ENCODE measurements at regions not wholly inside any gene's neighbourhood (a gene's known extent, or its start where the extent isn't known, plus 50 kb on each side); places are given as distances from the start of the nearest gene placed in this dataset.

- no peak for DNase-seq
Observed at GRCh38 chr18:7429831-7430230, 137.3 kb upstream of the PTPRM start.

GRCh38 chr18:7436166-7436565 is 130.9 kb upstream of the PTPRM start:
- no peak for DNase-seq

GRCh38 chr18:7437870-7438269 is 129.2 kb upstream of the PTPRM start:
- DNase-seq = no peak

GRCh38 chr18:7438646-7439045 is 128.5 kb upstream of the PTPRM start:
- no peak for DNase-seq

GRCh38 chr18:7447318-7448028 is 119.6 kb upstream of the PTPRM start:
- no peak for DNase-seq

GRCh38 chr18:7452331-7452730 is 114.8 kb upstream of the PTPRM start:
- peak; percentile 22 for DNase-seq

GRCh38 chr18:7454429-7454828 is 112.7 kb upstream of the PTPRM start:
- no peak for DNase-seq

GRCh38 chr18:7456376-7456775 is 110.7 kb upstream of the PTPRM start:
- DNase-seq = no peak

GRCh38 chr18:7457262-7457661 is 109.9 kb upstream of the PTPRM start:
- no peak for DNase-seq

GRCh38 chr18:7458884-7459283 is 108.2 kb upstream of the PTPRM start:
- no peak for DNase-seq

- no peak for DNase-seq
Observed at GRCh38 chr18:7459851-7460770, 107.0 kb upstream of the PTPRM start.

- no peak for DNase-seq
Observed at GRCh38 chr18:7464245-7464966, 102.7 kb upstream of the PTPRM start.

- no peak for DNase-seq
Observed at GRCh38 chr18:7466190-7466589, 100.9 kb upstream of the PTPRM start.

GRCh38 chr18:7467708-7468466 is 99.2 kb upstream of the PTPRM start:
- DNase-seq = no peak

- DNase-seq = no peak
Observed at GRCh38 chr18:7470101-7470500, 97.0 kb upstream of the PTPRM start.

- DNase-seq = no peak
Observed at GRCh38 chr18:7470503-7470902, 96.6 kb upstream of the PTPRM start.

GRCh38 chr18:7476386-7476785 is 90.7 kb upstream of the PTPRM start:
- DNase-seq = no peak

GRCh38 chr18:7479756-7480155 is 87.4 kb upstream of the PTPRM start:
- no peak for DNase-seq

- no peak for DNase-seq
Observed at GRCh38 chr18:7480879-7481278, 86.2 kb upstream of the PTPRM start.

GRCh38 chr18:7482342-7482741 is 84.8 kb upstream of the PTPRM start:
- peak; percentile 17 for DNase-seq

- DNase-seq = no peak
Observed at GRCh38 chr18:7485616-7486015, 81.5 kb upstream of the PTPRM start.

GRCh38 chr18:7488571-7488970 is 78.5 kb upstream of the PTPRM start:
- no peak for DNase-seq

GRCh38 chr18:7490104-7490503 is 77.0 kb upstream of the PTPRM start:
- no peak for DNase-seq

Data from HCEC 1CT (cell line).